H9 (cell line): ENCODE measurements at regions not wholly inside any gene's neighbourhood (a gene's known extent, or its start where the extent isn't known, plus 50 kb on each side); places are given as distances from the start of the nearest gene placed in this dataset.

ENCODE experiments used
- DNase-seq: peaks from one replicate; pipeline ENCODE4 v3.0.0-alpha.2; 2017
- H2AFZ ChIP-seq: one replicate; pipeline ENCODE4 v1.6.1; 2013; ENCODE audit warnings: mild to moderate bottlenecking, low read length, control low read depth, moderate library complexity
- H2AK5ac ChIP-seq: 2 replicates; pipeline ENCODE4 v1.6.1; 2013; ENCODE audit warnings: low read length, control low read depth, mixed read lengths; ENCODE audit not compliant: insufficient read length
- H2BK120ac ChIP-seq: one replicate; pipeline ENCODE4 v1.6.1; 2013; ENCODE audit warnings: low read depth, mild to moderate bottlenecking, low read length, control low read depth, inconsistent platforms; ENCODE audit not compliant: poor library complexity, severe bottlenecking
- H2BK12ac ChIP-seq: 2 replicates; pipeline ENCODE4 v1.6.1; 2013; ENCODE audit warnings: low read length, control low read depth, mixed read lengths, low read depth; ENCODE audit not compliant: insufficient read length
- H2BK15ac ChIP-seq: 2 replicates; pipeline ENCODE4 v1.6.1; 2013; ENCODE audit warnings: low read depth, low read length, control low read depth
- H2BK20ac ChIP-seq: one replicate; pipeline ENCODE4 v1.6.1; 2013; ENCODE audit warnings: low read depth, mild to moderate bottlenecking, low read length, control low read depth, inconsistent platforms; ENCODE audit not compliant: poor library complexity, severe bottlenecking
- H2BK5ac ChIP-seq: 2 replicates; pipeline ENCODE4 v1.6.1; 2013; ENCODE audit warnings: low read length, control low read depth, mixed read lengths; ENCODE audit not compliant: insufficient read length
- H3K14ac ChIP-seq: 2 replicates; pipeline ENCODE4 v1.6.1; 2013; ENCODE audit warnings: low read length, control low read depth; ENCODE audit not compliant: insufficient read depth
- H3K18ac ChIP-seq: 2 replicates; pipeline ENCODE4 v1.6.1; 2013; ENCODE audit warnings: low read depth, mild to moderate bottlenecking, mixed read lengths, low read length, control low read depth; ENCODE audit not compliant: insufficient read length
- H3K23ac ChIP-seq: 2 replicates; pipeline ENCODE4 v1.6.1; 2013; ENCODE audit warnings: low read length, control low read depth, mixed read lengths, low read depth; ENCODE audit not compliant: insufficient read length
- H3K23me2 ChIP-seq: 2 replicates; pipeline ENCODE4 v1.6.1; 2013; ENCODE audit warnings: low read depth, mild to moderate bottlenecking, mixed read lengths, low read length, control low read depth; ENCODE audit not compliant: insufficient read length, poor library complexity, severe bottlenecking
- H3K27ac ChIP-seq: 2 replicates; pipeline ENCODE4 v1.5.1; 2013; ENCODE audit warnings: low read length, control low read depth, mixed read lengths, low read depth; ENCODE audit not compliant: insufficient read length
- H3K27me3 ChIP-seq: 2 replicates; pipeline ENCODE4 v1.6.1; 2013; ENCODE audit warnings: low read length, control low read depth, inconsistent platforms; ENCODE audit not compliant: insufficient read depth
- H3K4ac ChIP-seq: 2 replicates; pipeline ENCODE4 v1.6.1; 2013; ENCODE audit warnings: low read depth, mild to moderate bottlenecking, control low read depth, inconsistent platforms, low read length, moderate library complexity
- H3K4me1 ChIP-seq: 2 replicates; pipeline ENCODE4 v1.6.1; 2013; ENCODE audit warnings: low read length, control low read depth, inconsistent platforms; ENCODE audit not compliant: insufficient read depth
- H3K4me2 ChIP-seq: 2 replicates; pipeline ENCODE4 v1.6.1; 2013; ENCODE audit warnings: low read length, control low read depth, mixed read lengths; ENCODE audit not compliant: insufficient read length, insufficient read depth
- H3K56ac ChIP-seq: 2 replicates; pipeline ENCODE4 v1.6.1; 2013; ENCODE audit warnings: low read depth, mild to moderate bottlenecking, mixed read lengths, low read length, control low read depth; ENCODE audit not compliant: insufficient read length
- H3K79me1 ChIP-seq: 2 replicates; pipeline ENCODE4 v1.6.1; 2013; ENCODE audit warnings: low read depth, mild to moderate bottlenecking, moderate library complexity, low read length, control low read depth, inconsistent platforms; ENCODE audit not compliant: insufficient read depth, poor library complexity, severe bottlenecking
- H3K79me2 ChIP-seq: 2 replicates; pipeline ENCODE4 v1.6.1; 2013; ENCODE audit warnings: low read length, control low read depth, inconsistent platforms; ENCODE audit not compliant: insufficient read depth
- H3K9ac ChIP-seq: 2 replicates; pipeline ENCODE4 v1.6.1; 2013; ENCODE audit warnings: low read length, control low read depth, mixed read lengths; ENCODE audit not compliant: insufficient read length; ENCODE audit errors: extremely low read depth
- H3K9me3 ChIP-seq: one replicate; pipeline ENCODE4 v1.6.1; 2013; ENCODE audit warnings: low read depth, low read length, inconsistent platforms; ENCODE audit not compliant: control insufficient read depth
- H3T11ph ChIP-seq: one replicate; pipeline ENCODE4 v1.6.1; 2013; ENCODE audit warnings: mild to moderate bottlenecking, low read length, control low read depth, inconsistent platforms
- H4K20me1 ChIP-seq: one replicate; pipeline ENCODE4 v1.6.1; 2013; ENCODE audit not compliant: control insufficient read depth, insufficient read length, insufficient read depth
- H4K5ac ChIP-seq: 2 replicates; pipeline ENCODE4 v1.6.1; 2013; ENCODE audit warnings: low read depth, mild to moderate bottlenecking, mixed read lengths, low read length, control low read depth; ENCODE audit not compliant: insufficient read length
- H4K8ac ChIP-seq: replicated peaks from 2 replicates; pipeline ENCODE4 v1.6.1; 2013; ENCODE audit warnings: low read length, control low read depth, mixed read lengths, low read depth; ENCODE audit not compliant: insufficient read length
- H4K91ac ChIP-seq: 2 replicates; pipeline ENCODE4 v1.6.1; 2013; ENCODE audit warnings: low read depth, mild to moderate bottlenecking, moderate library complexity, mixed read lengths, low read length, control low read depth; ENCODE audit not compliant: insufficient read length
- H3K27ac Mint-ChIP-seq, 3 experiments: 2 replicates in 2 of 3; 3 replicates in 1 of 3; pipeline ENCODE4 v1.8.0; 2020 to 2021; ENCODE audit warnings: mixed read lengths in 3 of 3, mild to moderate bottlenecking in 1 of 3, moderate library complexity in 1 of 3
- H3K27me3 Mint-ChIP-seq: 2 replicates; pipeline ENCODE4 v1.8.0; 2021; ENCODE audit warnings: low read depth, mild to moderate bottlenecking, moderate library complexity, mixed read lengths
- H3K36me3 Mint-ChIP-seq, 3 experiments: 2 replicates in 2 of 3; 3 replicates in 1 of 3; pipeline ENCODE4 v1.8.0; 2020 to 2021; ENCODE audit warnings: low read depth in 3 of 3, mixed read lengths in 3 of 3; ENCODE audit not compliant: insufficient read depth in 1 of 3
- H3K4me1 Mint-ChIP-seq, 2 experiments: 2 replicates each; pipeline ENCODE4 v1.8.0; 2020; ENCODE audit warnings: mixed read lengths in 2 of 2
- H3K4me3 Mint-ChIP-seq, 2 experiments: 2 replicates in 1 of 2; 3 replicates in 1 of 2; pipeline ENCODE4 v1.8.0; 2020 to 2021; ENCODE audit warnings: mild to moderate bottlenecking in 2 of 2, mixed read lengths in 2 of 2, moderate library complexity in 1 of 2
- H3K9me3 Mint-ChIP-seq, 2 experiments: 2 replicates in 1 of 2; 3 replicates in 1 of 2; pipeline ENCODE4 v1.8.0; 2020; ENCODE audit warnings: mild to moderate bottlenecking in 2 of 2, mixed read lengths in 2 of 2, moderate library complexity in 1 of 2
- CTCF ChIP-seq: fragments of 200-600 bp; sonication (generic); conservative IDR thresholded peaks from 3 replicates; pipeline ENCODE4 v1.8.0; 2021; ENCODE audit warnings: antibody characterized with exemption, mild to moderate bottlenecking
- WGBS: extraction: QIAGEN DNeasy Blood & Tissue Kit; methylation state at CpG from one replicate; pipeline ENCODE4 v1.1.7; 2013; ENCODE audit warnings: missing lambda C conversion rate, low lambda C conversion rate, mixed read lengths; ENCODE audit not compliant: insufficient read length; ENCODE audit errors: extremely low coverage; 5-methylcytosine and 5-hydroxymethylcytosine counted together

- no peak for DNase-seq
- Histone ChIP-seq H4K20me1 (no peaks in the 10 kb centered on the region), H3T11ph (no peak overlapping the region), H3K27me3 (peaks cover 2% of the 10 kb centered on the region; the same call in 1 of the 2 replicates), H3K23ac (no peak overlapping the region), H3K23me2 (no peaks in the 10 kb centered on the region), H2BK12ac (no peak overlapping the region), H2BK15ac (no peak overlapping the region), H3K18ac (no peak overlapping the region), H4K5ac (no peak overlapping the region), H2AK5ac (no peak overlapping the region), H3K9ac (no peak overlapping the region), H3K4ac (no peak overlapping the region), H3K9me3 (no peaks in the 10 kb centered on the region), H3K4me2 (no peak overlapping the region), H4K91ac (no peak overlapping the region), H3K79me1 (no peaks in the 10 kb centered on the region), H2BK120ac (no peak overlapping the region), H2BK5ac (no peak overlapping the region), H3K56ac (no peak overlapping the region), H2BK20ac (no peak overlapping the region), H3K14ac (no peak overlapping the region), H3K79me2 (no peaks in the 10 kb centered on the region), H3K4me1 (no peaks in the 10 kb centered on the region), H4K8ac (no peak overlapping the region), H3K27ac (no peak overlapping the region), H2AFZ (no peak overlapping the region)
- Mint-ChIP-seq H3K36me3 (peaks cover 0 to under 1% (median 0%) of the 10 kb centered on the region in 3 experiments; a peak in 1 of 7 replicates), H3K27ac (no peak overlapping the region), H3K9me3 (peaks cover 0 to 2% of the 10 kb centered on the region in 2 experiments; a peak in 2 of 5 replicates), H3K27me3 (no peaks in the 10 kb centered on the region; the same call in none of the 2 replicates), H3K4me1 (no peaks in the 10 kb centered on the region), H3K4me3 (no peak overlapping the region)
- WGBS: no CpG with 5 or more reads among the region's 6 CpGs
- TF ChIP-seq CTCF: no peak
Measured at GRCh38 chr21:38092051-38092450, 164.7 kb upstream of the KCNJ15 start.
